IMR-90 (cell line): ENCODE measurements at regions not wholly inside any gene's neighbourhood (a gene's known extent, or its start where the extent isn't known, plus 50 kb on each side); places are given as distances from the start of the nearest gene placed in this dataset.

Experiments
- ATAC-seq: fragments of 200-7000 bp; cut with Tn5 transposase; 2 replicates; pipeline ENCODE4 v1.9.1; 2020; ENCODE audit warnings: low read depth, mild to moderate bottlenecking, moderate library complexity
- BruUV-seq: library from RNA; stranded (reverse); fragments of 400-500 nt; replicated peaks from 2 replicates; lab custom pipeline; 2021; lab: Mats Ljungman, UMichigan
- CTCF ChIA-PET: fragments of 300-600 bp; formaldehyde crosslinking; extraction: SDS; loops from one replicate; lab custom pipeline; 2021; ENCODE audit warnings: antibody characterized with exemption; lab: Yijun Ruan, JAX
- POLR2A ChIA-PET: fragments of 300-600 bp; sonication (Branson Sonifier 250); formaldehyde crosslinking; loops from one replicate; lab custom pipeline; 2022; ENCODE audit warnings: antibody characterized with exemption; ENCODE audit not compliant: unreplicated experiment; lab: Charles Lee
- DNase-seq: peaks from one replicate; pipeline ENCODE4 v3.0.0; 2013
- H2AFZ ChIP-seq: replicated peaks from 2 replicates; pipeline ENCODE3; 2013; ENCODE audit warnings: low read length, mild to moderate bottlenecking; ENCODE audit not compliant: poor library complexity
- H2AK5ac ChIP-seq: 2 replicates; pipeline ENCODE4 v1.6.1; 2013; ENCODE audit warnings: low read depth, low read length, inconsistent platforms
- H2AK9ac ChIP-seq: replicated peaks from 2 replicates; pipeline ENCODE3; 2013; ENCODE audit warnings: mild to moderate bottlenecking, low read depth, low read length, moderate library complexity; ENCODE audit not compliant: poor library complexity
- H2BK120ac ChIP-seq: 2 replicates; pipeline ENCODE4 v1.6.1; 2013; ENCODE audit warnings: low read depth, low read length, inconsistent platforms
- H2BK15ac ChIP-seq: 3 replicates; pipeline ENCODE4 v1.6.1; 2013; ENCODE audit warnings: low read depth, low read length, inconsistent platforms
- H2BK20ac ChIP-seq: 2 replicates; pipeline ENCODE4 v1.6.1; 2013; ENCODE audit warnings: low read depth, mild to moderate bottlenecking, inconsistent platforms, low read length, moderate library complexity
- H2BK5ac ChIP-seq: 2 replicates; pipeline ENCODE4 v1.6.1; 2013; ENCODE audit warnings: mild to moderate bottlenecking, low read depth, low read length, inconsistent platforms; ENCODE audit not compliant: poor library complexity, severe bottlenecking
- H3K14ac ChIP-seq: replicated peaks from 2 replicates; pipeline ENCODE4 v1.6.1; 2013; ENCODE audit warnings: low read depth, low read length, inconsistent platforms
- H3K18ac ChIP-seq: 2 replicates; pipeline ENCODE4 v1.6.1; 2013; ENCODE audit warnings: low read depth, low read length, control low read depth
- H3K23ac ChIP-seq: 2 replicates; pipeline ENCODE4 v1.6.1; 2013; ENCODE audit warnings: low read depth, low read length, inconsistent platforms
- H3K27ac ChIP-seq: 2 replicates; pipeline ENCODE4 v1.5.1; 2013; ENCODE audit warnings: mild to moderate bottlenecking, control low read depth, low read length; ENCODE audit not compliant: insufficient read depth
- H3K27me3 ChIP-seq: 2 replicates; pipeline ENCODE4 v1.6.1; 2013; ENCODE audit warnings: low read length; ENCODE audit not compliant: control insufficient read depth, insufficient read depth
- H3K36me3 ChIP-seq: 2 replicates; pipeline ENCODE4 v1.6.1; 2013; ENCODE audit warnings: low read length, mixed read lengths; ENCODE audit not compliant: control insufficient read depth, insufficient read depth
- H3K4ac ChIP-seq: 2 replicates; pipeline ENCODE4 v1.6.1; 2013; ENCODE audit warnings: low read depth, low read length, inconsistent platforms
- H3K4me1 ChIP-seq: 2 replicates; pipeline ENCODE4 v1.6.1; 2013; ENCODE audit warnings: low read length, mixed read lengths; ENCODE audit not compliant: control insufficient read depth, insufficient read depth
- H3K4me2 ChIP-seq: 2 replicates; pipeline ENCODE4 v1.6.1; 2013; ENCODE audit warnings: low read depth, mild to moderate bottlenecking, control low read depth, low read length, moderate library complexity
- H3K4me3 ChIP-seq: 2 replicates; pipeline ENCODE4 v1.5.1; 2013; ENCODE audit warnings: low read depth, mild to moderate bottlenecking, control low read depth, low read length, moderate library complexity; ENCODE audit not compliant: insufficient read depth
- H3K56ac ChIP-seq: 2 replicates; pipeline ENCODE4 v1.6.1; 2013; ENCODE audit warnings: low read length, inconsistent platforms; ENCODE audit not compliant: insufficient read depth; ENCODE audit errors: extremely low read depth
- H3K79me1 ChIP-seq, 2 experiments: 2 replicates each; pipeline ENCODE4 v1.6.1; 2013; ENCODE audit warnings: low read length in 2 of 2, inconsistent platforms in 1 of 2, low read depth in 1 of 2
- H3K9ac ChIP-seq: 2 replicates; pipeline ENCODE4 v1.6.1; 2013; ENCODE audit warnings: low read depth, low read length, control low read depth
- H3K9me1 ChIP-seq: 2 replicates; pipeline ENCODE4 v1.6.1; 2013; ENCODE audit warnings: low read length, inconsistent platforms; ENCODE audit not compliant: insufficient read depth
- H3K9me3 ChIP-seq: 2 replicates; pipeline ENCODE4 v1.6.1; 2013; ENCODE audit warnings: low read length; ENCODE audit not compliant: control insufficient read depth, insufficient read depth
- H4K20me1 ChIP-seq: 2 replicates; pipeline ENCODE4 v1.6.1; 2013; ENCODE audit warnings: low read length, inconsistent platforms; ENCODE audit not compliant: insufficient read depth
- H4K5ac ChIP-seq: 2 replicates; pipeline ENCODE4 v1.6.1; 2013; ENCODE audit warnings: mild to moderate bottlenecking, low read depth, low read length, control low read depth
- H4K8ac ChIP-seq, 2 experiments: 2 replicates each; pipeline ENCODE4 v1.6.1; 2013; ENCODE audit warnings: low read depth in 2 of 2, low read length in 2 of 2, control low read depth in 1 of 2, inconsistent platforms in 1 of 2
- H4K91ac ChIP-seq: 2 replicates; pipeline ENCODE4 v1.6.1; 2013; ENCODE audit warnings: low read depth, low read length, inconsistent platforms; ENCODE audit not compliant: insufficient read depth
- BHLHE40 ChIP-seq: fragments of 150-350 bp; IDR thresholded peaks from 2 replicates; pipeline ENCODE4 v1.6.1; 2016; ENCODE audit warnings: mild to moderate bottlenecking, low read depth, low read length
- CEBPB ChIP-seq: IDR thresholded peaks from 2 replicates; pipeline ENCODE4 v1.6.1; 2012; ENCODE audit warnings: low read depth, low read length, improper control_type of control experiment
- CHD1 ChIP-seq: IDR thresholded peaks from 2 replicates; pipeline ENCODE4 v1.6.1; 2012; ENCODE audit warnings: low read depth, low read length, improper control_type of control experiment
- MXI1 ChIP-seq: IDR thresholded peaks from 2 replicates; pipeline ENCODE4 v1.6.1; 2012; ENCODE audit warnings: low read depth, mild to moderate bottlenecking, low read length, moderate library complexity, borderline replicate concordance
- NFE2L2 ChIP-seq: fragments of 150-350 bp; IDR thresholded peaks from 2 replicates; pipeline ENCODE4 v1.6.1; 2016; ENCODE audit warnings: low read depth, mild to moderate bottlenecking, low read length
- POLR2A ChIP-seq: IDR thresholded peaks from 2 replicates; pipeline ENCODE4 v1.6.1; 2012; ENCODE audit warnings: mild to moderate bottlenecking, low read depth, low read length
- RAD21 ChIP-seq: IDR thresholded peaks from 2 replicates; pipeline ENCODE4 v1.6.1; 2012; ENCODE audit warnings: low read length, improper control_type of control experiment
- RCOR1 ChIP-seq: IDR thresholded peaks from 2 replicates; pipeline ENCODE4 v1.6.1; 2012; ENCODE audit warnings: mild to moderate bottlenecking, low read length, improper control_type of control experiment; ENCODE audit not compliant: insufficient replicate concordance
- RFX5 ChIP-seq: IDR thresholded peaks from 2 replicates; pipeline ENCODE4 v1.8.0; 2012; ENCODE audit warnings: low read depth, mild to moderate bottlenecking, low read length, moderate library complexity
- SMC3 ChIP-seq: fragments of 150-350 bp; IDR thresholded peaks from 2 replicates; pipeline ENCODE4 v1.6.1; 2016; ENCODE audit warnings: low read depth, mild to moderate bottlenecking, antibody characterized with exemption, low read length, moderate library complexity
- WGBS, 2 experiments: methylation state at CpG; one replicate each; pipeline versions ENCODE4 v1.1.5 to v1.1.7; 2013; ENCODE audit warnings: missing lambda C conversion rate in 2 of 2; ENCODE audit not compliant: insufficient read length in 1 of 2; ENCODE audit errors: extremely low coverage in 2 of 2; 5-methylcytosine and 5-hydroxymethylcytosine counted together
- dilution Hi-C: fragments of 300-500 bp; cut with HindIII; formaldehyde crosslinking; loops from one replicate; pipeline ENCODE4 v1.14.3; 2018; ENCODE audit warnings: low sequenced_read_pairs; ENCODE audit not compliant: unreplicated experiment
- in situ Hi-C: fragments of 300-500 bp; cut with MboI; formaldehyde crosslinking; loops from 3 replicates; pipeline ENCODE4 v1.14.3; 2019; ENCODE audit warnings: low sequenced_read_pairs, inconsistent platforms, mixed read lengths
- intact Hi-C: fragments of 100-400 bp; cut with micrococcal nuclease; formaldehyde crosslinking; loops from 2 replicates; pipeline ENCODE4 v1.10.0; 2022
- TF ChIP-seq, protein P1 (sequence below): conservative IDR thresholded peaks from 2 replicates; pipeline ENCODE4 v1.5.1; 2012; ENCODE audit warnings: mild to moderate bottlenecking, low read depth, low read length, improper control_type of control experiment

DNA sequence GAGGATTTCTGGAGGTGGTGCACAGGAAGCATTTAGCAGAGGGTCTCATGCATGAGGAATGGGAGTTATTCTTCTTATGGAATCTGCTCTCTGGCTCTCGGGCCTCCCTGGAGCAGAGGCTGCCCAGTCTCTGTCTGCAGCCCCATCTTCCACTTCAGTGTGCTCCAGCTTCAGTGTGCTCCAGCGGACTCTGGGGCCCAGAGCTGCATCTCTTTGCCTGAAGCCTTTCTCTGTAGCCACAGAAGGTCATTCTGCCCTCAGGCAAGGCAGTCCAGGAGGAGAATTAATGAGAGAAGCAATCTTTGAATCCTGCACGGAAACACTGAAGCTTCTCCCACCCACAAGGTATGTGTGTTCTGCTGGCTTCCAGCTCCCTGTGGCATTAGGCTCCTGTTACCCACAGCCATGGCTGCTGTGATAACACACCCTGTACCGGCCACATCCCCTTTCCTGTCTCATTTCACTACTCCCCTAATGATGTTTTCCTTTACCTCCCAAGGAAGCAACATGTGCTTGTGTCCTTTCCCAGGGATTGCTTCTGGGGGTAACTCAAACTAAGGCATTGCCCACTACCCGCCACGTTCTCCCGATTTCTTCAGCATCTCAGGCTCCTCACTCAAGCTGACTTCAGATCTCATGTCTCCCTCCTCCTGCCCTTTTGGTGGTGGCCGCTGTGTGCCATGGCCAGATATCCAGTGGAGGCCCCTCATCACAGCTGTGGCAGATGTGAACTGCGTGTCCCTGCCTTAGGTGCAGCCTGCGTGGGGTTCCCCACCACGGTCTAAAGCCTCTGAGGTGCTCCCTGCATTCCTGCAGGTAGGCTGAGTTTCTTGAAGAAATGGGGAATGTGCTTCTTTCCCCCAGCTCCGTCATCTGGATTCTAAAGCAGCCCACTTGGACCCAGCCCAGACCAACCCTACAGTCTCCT, 181.2 kb upstream of the GALNT2 start:
- Histone ChIP-seq H3K9me3 (no peaks in the 10 kb centered on the region), H3K56ac (no peak overlapping the region), H2BK120ac (no peak overlapping the region), H2BK15ac (no peak overlapping the region), H3K4ac (no peak overlapping the region), H3K4me1 (no peaks in the 10 kb centered on the region), H2AK5ac (no peak overlapping the region), H4K8ac (no peak overlapping the region), H3K27ac (no peak overlapping the region), H2BK5ac (no peak overlapping the region), H2AFZ (no peak overlapping the region), H3K9ac (no peak overlapping the region), H3K4me3 (no peak overlapping the region), H3K9me1 (no peaks in the 10 kb centered on the region), H2AK9ac (no peak overlapping the region), H3K4me2 (no peak overlapping the region), H2BK20ac (no peak overlapping the region), H4K20me1 (no peaks in the 10 kb centered on the region), H3K18ac (no peak overlapping the region), H4K91ac (no peak overlapping the region), H3K27me3 (no peaks in the 10 kb centered on the region; the same call in 1 of the 2 replicates), H4K5ac (no peak overlapping the region), H3K79me1 (no peaks in the 10 kb centered on the region), H3K23ac (no peak overlapping the region), H3K14ac (no peak overlapping the region), H3K36me3 (no peaks in the 10 kb centered on the region)
- dilution Hi-C loops: no loop called here
- 81% methylated on average over 4 of the region's 12 CpGs; no CpG with 5 or more reads in 1 of the 2 experiments for WGBS, 2 experiments
- BruUV-seq: no TSS peak
- DNase-seq (no peak), ATAC-seq (no peak)
- ChIA-PET POLR2A (no interaction called here), CTCF (no interaction called here)
- TF ChIP-seq CHD1 (no peak), RCOR1 (no peak), RFX5 (no peak), POLR2A (no peak), BHLHE40 (no peak), SMC3 (no peak), CEBPB (no peak), MXI1 (no peak), NFE2L2 (no peak), RAD21 (no peak)
- TF ChIP-seq, protein P1, sequence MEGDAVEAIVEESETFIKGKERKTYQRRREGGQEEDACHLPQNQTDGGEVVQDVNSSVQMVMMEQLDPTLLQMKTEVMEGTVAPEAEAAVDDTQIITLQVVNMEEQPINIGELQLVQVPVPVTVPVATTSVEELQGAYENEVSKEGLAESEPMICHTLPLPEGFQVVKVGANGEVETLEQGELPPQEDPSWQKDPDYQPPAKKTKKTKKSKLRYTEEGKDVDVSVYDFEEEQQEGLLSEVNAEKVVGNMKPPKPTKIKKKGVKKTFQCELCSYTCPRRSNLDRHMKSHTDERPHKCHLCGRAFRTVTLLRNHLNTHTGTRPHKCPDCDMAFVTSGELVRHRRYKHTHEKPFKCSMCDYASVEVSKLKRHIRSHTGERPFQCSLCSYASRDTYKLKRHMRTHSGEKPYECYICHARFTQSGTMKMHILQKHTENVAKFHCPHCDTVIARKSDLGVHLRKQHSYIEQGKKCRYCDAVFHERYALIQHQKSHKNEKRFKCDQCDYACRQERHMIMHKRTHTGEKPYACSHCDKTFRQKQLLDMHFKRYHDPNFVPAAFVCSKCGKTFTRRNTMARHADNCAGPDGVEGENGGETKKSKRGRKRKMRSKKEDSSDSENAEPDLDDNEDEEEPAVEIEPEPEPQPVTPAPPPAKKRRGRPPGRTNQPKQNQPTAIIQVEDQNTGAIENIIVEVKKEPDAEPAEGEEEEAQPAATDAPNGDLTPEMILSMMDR: no peak
- intact Hi-C loops: no loop called here
- in situ Hi-C loops: no loop called here
